Retinal pigment epithelial cell (primary cell): ENCODE measurements at regions not wholly inside any gene's neighbourhood (a gene's known extent, or its start where the extent isn't known, plus 50 kb on each side); places are given as distances from the start of the nearest gene placed in this dataset.
A peak's percentile ranks its signal among the peaks of the same experiment; 100 is the strongest.

Source experiments
- DNase-seq: peaks from one replicate; pipeline ENCODE4 v3.0.0-alpha.2; 2010; ENCODE audit warnings: low read depth
- H3K4me3 ChIP-seq: 2 replicates; pipeline ENCODE4 v1.5.1; 2011; ENCODE audit warnings: mild to moderate bottlenecking, low read length, control low read depth, moderate library complexity
- TF ChIP-seq, protein P1 (sequence below): conservative IDR thresholded peaks from 2 replicates; pipeline ENCODE4 v1.5.1; 2011; ENCODE audit warnings: low read depth, low read length, control low read depth, inconsistent platforms

DNA sequence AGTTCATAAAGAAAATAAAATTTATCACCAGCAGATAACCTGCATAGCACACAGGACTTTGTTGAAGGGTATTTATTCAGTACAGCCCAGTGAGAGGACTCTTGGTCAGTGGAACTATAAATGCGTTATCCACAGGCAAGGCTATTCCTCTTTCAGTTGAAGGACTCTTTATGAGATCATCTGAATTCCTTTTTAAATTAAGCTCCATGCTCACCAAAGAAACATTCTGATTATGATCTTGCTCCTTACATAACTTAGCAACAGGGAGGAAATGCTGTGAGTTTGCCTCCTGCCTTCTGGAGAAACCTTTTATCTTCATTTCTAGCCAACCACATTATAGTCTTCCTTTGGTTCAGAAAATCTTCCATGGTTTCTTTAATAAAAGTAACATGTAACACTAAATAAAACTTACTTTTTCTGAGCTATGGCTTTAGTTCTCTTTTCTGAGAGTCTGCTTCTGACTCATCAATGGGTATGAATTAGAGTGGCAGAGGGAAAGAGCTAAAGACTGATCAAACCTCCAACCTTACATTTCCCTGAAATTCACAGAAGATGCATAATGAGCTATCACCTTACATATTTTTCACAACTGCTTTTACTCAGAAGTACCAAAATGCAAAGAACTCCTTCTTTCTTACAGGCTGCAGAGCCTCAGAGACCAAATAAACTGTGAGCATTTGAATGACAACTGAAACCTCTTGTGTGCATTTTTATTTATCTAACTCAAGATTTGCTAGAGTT lies 267.2 kb downstream of the ADGRG6 start:
- H3K4me3 ChIP-seq, result no peak overlapping the region
- TF ChIP-seq, protein P1, sequence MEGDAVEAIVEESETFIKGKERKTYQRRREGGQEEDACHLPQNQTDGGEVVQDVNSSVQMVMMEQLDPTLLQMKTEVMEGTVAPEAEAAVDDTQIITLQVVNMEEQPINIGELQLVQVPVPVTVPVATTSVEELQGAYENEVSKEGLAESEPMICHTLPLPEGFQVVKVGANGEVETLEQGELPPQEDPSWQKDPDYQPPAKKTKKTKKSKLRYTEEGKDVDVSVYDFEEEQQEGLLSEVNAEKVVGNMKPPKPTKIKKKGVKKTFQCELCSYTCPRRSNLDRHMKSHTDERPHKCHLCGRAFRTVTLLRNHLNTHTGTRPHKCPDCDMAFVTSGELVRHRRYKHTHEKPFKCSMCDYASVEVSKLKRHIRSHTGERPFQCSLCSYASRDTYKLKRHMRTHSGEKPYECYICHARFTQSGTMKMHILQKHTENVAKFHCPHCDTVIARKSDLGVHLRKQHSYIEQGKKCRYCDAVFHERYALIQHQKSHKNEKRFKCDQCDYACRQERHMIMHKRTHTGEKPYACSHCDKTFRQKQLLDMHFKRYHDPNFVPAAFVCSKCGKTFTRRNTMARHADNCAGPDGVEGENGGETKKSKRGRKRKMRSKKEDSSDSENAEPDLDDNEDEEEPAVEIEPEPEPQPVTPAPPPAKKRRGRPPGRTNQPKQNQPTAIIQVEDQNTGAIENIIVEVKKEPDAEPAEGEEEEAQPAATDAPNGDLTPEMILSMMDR, result no peak
- DNase-seq, result peak; percentile 62

DNA sequence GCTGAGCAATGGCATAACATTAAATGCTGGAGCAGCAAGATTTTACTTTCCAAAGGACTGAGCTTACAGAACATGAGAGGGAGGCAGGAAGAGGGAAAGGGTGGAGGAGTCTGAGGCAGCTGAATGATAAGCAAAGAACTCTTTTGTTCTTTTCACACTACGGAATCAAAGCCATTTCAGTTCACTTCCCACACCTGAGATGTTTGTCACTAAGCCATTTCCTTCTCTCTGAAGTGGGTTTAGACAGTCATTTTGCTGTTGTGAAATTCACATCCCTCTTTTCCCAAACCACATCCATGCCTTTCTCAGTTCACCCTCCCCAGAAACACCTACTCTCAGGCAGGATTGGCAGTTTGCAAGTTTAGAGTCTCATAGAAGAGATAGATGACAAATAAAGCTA lies 267.9 kb downstream of the ADGRG6 start:
- H3K4me3 ChIP-seq, result no peak overlapping the region
- DNase-seq, result no peak
- TF ChIP-seq, protein P1, result no peak

DNA sequence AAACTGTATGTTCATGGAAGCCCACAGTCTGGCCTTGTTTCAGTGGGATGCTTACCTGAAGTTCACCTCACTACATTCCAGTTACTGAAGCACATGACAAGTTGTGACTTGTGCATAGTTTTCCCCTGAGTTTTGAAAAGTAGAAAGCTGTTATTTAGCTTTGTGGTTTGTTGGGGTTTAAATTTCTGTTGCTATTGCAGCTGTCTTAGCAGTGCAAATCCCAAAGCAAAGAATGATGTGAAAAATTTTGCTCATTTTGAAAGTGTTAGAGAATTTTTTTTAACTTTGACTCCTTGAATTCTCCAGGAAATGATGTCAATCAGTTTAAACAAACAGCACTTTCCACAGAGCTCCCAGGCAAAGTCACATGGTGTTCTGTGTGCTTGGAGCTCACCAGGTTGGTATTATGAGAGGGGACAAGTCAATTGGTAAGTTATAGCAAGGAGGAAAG lies 268.4 kb downstream of the ADGRG6 start:
- TF ChIP-seq, protein P1, result no peak
- H3K4me3 ChIP-seq, result no peak overlapping the region
- peak; percentile 68 for DNase-seq

DNA sequence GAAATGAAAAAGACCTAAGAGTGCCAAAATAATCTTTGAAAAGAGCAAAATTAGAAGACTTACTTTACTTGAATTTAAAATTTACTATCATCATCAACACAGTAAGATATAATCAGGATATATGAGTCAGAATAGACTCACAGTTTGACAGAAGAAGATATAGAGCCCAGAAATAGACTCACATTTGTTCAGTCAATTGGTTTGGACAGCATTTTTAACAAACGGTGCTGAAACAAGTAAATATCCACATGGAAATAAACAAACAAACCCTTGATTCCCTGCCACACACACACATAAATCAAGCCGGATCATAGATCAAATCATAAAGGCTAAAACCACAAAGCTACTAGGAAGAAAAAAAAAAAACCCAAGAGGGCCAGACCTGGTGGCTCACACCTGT lies 291.1 kb downstream of the ADGRG6 start:
- DNase-seq, result no peak
- TF ChIP-seq, protein P1, result no peak
- no peak overlapping the region for H3K4me3 ChIP-seq

DNA sequence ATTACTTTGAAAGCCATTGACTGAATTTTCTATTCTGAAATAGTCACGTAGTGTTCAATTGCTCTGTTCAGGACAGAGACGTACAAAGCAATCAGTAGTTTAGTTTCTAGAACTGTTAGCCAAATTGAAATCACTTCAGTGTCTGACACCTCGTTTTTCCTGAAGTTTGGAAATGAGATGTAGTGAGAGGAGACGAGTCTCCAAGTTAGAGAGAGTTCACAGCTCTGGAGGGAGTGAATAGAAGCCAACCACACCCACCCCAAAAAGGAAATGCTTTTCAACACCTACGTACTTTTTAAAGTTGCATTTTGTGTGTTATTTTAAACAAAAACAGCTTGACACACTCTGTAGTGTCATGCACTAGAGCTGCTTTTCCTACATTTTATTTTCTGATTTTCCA lies 296.0 kb downstream of the ADGRG6 start:
- no peak overlapping the region for H3K4me3 ChIP-seq
- DNase-seq, result no peak
- TF ChIP-seq, protein P1, result no peak

DNA sequence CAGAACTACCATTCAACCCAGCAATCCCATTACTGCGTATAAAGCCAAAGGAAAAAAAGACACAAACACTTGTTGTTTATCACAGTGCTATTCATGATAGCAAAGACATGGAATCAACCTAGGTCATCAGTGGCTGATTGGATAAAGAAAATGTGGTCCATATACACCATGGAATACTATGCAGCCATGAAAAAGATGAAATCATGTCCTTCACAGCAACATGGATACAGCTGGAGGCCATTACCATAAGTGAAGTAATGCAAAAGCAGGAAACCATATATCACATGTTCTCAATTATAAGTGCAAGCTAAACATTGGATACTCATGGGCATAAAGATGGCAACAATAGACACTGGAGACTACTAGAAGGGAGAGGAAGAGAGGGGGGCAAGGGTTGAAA lies 299.6 kb downstream of the ADGRG6 start:
- TF ChIP-seq, protein P1, result no peak
- no peak overlapping the region for H3K4me3 ChIP-seq
- DNase-seq, result no peak

DNA sequence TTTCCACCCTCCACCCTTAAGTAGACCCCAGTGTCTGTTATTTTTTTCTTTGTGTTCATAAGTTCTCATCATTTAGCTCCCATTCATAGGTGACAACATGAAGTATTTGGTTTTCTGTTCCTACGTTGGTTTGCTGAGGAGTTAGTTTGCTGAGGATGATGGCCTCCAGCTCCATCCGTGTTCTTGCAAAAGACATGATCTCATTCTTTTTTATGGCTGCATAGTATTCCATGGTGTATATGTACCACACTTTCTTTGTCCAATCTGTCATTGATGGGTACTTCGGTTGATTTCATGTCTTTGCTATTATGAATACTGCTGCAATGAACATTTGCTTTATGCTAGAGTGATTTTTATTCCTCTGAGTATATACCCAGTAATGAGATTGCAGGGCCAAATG lies 301.2 kb downstream of the ADGRG6 start:
- no peak for DNase-seq
- H3K4me3 ChIP-seq, result no peak overlapping the region
- TF ChIP-seq, protein P1, result no peak
